Activated T-helper 2 cell treated with anti-CD3 and anti-CD28 coated beads, Interferon-gamma antibody, Interleukin-2, Interleukin-4, amounts not matched to agents 10 μg/mL and 5 μg/mL and 100 μg/mL, durations not matched to agents 14 hours and 24 hours and 36 hours (primary cell): ENCODE measurements at regions not wholly inside any gene's neighbourhood (a gene's known extent, or its start where the extent isn't known, plus 50 kb on each side); places are given as distances from the start of the nearest gene placed in this dataset.

Experiments
- DNase-seq: peaks from one replicate; pipeline ENCODE4 v3.0.0; 2021; ENCODE audit warnings: low spot score
- H3K27ac Mint-ChIP-seq: one replicate; pipeline ENCODE4 v1.8.0; 2021; ENCODE audit warnings: mixed read lengths
- H3K27me3 Mint-ChIP-seq: one replicate; pipeline ENCODE4 v1.8.0; 2021; ENCODE audit warnings: low read depth, mixed read lengths
- H3K36me3 Mint-ChIP-seq: one replicate; pipeline ENCODE4 v1.8.0; 2021; ENCODE audit warnings: low read depth, mixed read lengths
- H3K4me1 Mint-ChIP-seq: one replicate; pipeline ENCODE4 v1.8.0; 2021; ENCODE audit warnings: low read depth, mixed read lengths
- H3K4me3 Mint-ChIP-seq: one replicate; pipeline ENCODE4 v1.8.0; 2021; ENCODE audit warnings: low read depth, mild to moderate bottlenecking, moderate library complexity, mixed read lengths
- H3K9me3 Mint-ChIP-seq: one replicate; pipeline ENCODE4 v1.8.0; 2021; ENCODE audit warnings: mixed read lengths
- intact Hi-C: fragments of 100-400 bp; cut with micrococcal nuclease; formaldehyde crosslinking; loops from one replicate; pipeline ENCODE4 v1.15.1; 2023

- no peaks in the 10 kb centered on the region for H3K4me1 Mint-ChIP-seq
- intact Hi-C loops: no loop called here
- H3K9me3 Mint-ChIP-seq: peaks cover 11% of the 10 kb centered on the region
- no peak overlapping the region for H3K27ac Mint-ChIP-seq
- H3K27me3 Mint-ChIP-seq: no peaks in the 10 kb centered on the region
- H3K36me3 Mint-ChIP-seq: no peaks in the 10 kb centered on the region
- DNase-seq: no peak
- H3K4me3 Mint-ChIP-seq: no peak overlapping the region
These were observed 319.4 kb downstream of the HTR1B start for GRCh38 chr6:77143659-77144447.

- no peak for DNase-seq
- Mint-ChIP-seq H3K4me1 (no peaks in the 10 kb centered on the region), H3K4me3 (no peak overlapping the region), H3K36me3 (no peaks in the 10 kb centered on the region), H3K27me3 (no peaks in the 10 kb centered on the region), H3K27ac (no peak overlapping the region), H3K9me3 (peaks cover 8% of the 10 kb centered on the region)
- intact Hi-C loops: no loop called here
These were observed 327.2 kb downstream of the HTR1B start for GRCh38 chr6:77136086-77136485.

- H3K4me3 Mint-ChIP-seq: no peak overlapping the region
- H3K27ac Mint-ChIP-seq: no peak overlapping the region
- no peaks in the 10 kb centered on the region for H3K4me1 Mint-ChIP-seq
- H3K36me3 Mint-ChIP-seq: no peaks in the 10 kb centered on the region
- intact Hi-C loops: no loop called here
- H3K27me3 Mint-ChIP-seq: no peaks in the 10 kb centered on the region
- no peak for DNase-seq
- H3K9me3 Mint-ChIP-seq: peaks cover 16% of the 10 kb centered on the region
These were observed 330.3 kb downstream of the HTR1B start for GRCh38 chr6:77133031-77133430.

- intact Hi-C loops: no loop called here
These were observed 331.9 kb downstream of the HTR1B start for GRCh38 chr6:77131426-77131825.

GRCh38 chr6:77124604-77125003 lies 338.7 kb downstream of the HTR1B start:
- intact Hi-C loops: no loop called here
- no peaks in the 10 kb centered on the region for H3K27me3 Mint-ChIP-seq

More at GRCh38 chr6:77131426-77131825, 331.9 kb downstream of the HTR1B start:
- Mint-ChIP-seq H3K4me3 (no peak overlapping the region), H3K4me1 (no peaks in the 10 kb centered on the region), H3K36me3 (no peaks in the 10 kb centered on the region), H3K27ac (no peak overlapping the region), H3K27me3 (no peaks in the 10 kb centered on the region), H3K9me3 (peaks cover 29% of the 10 kb centered on the region)
- no peak for DNase-seq

GRCh38 chr6:77123527-77123926 lies 339.8 kb downstream of the HTR1B start:
- Mint-ChIP-seq H3K9me3 (peaks cover 31% of the 10 kb centered on the region), H3K27me3 (no peaks in the 10 kb centered on the region), H3K36me3 (no peaks in the 10 kb centered on the region), H3K4me1 (no peaks in the 10 kb centered on the region), H3K27ac (no peak overlapping the region), H3K4me3 (no peak overlapping the region)
- no peak for DNase-seq
- intact Hi-C loops: no loop called here

More at GRCh38 chr6:77124604-77125003, 338.7 kb downstream of the HTR1B start:
- H3K4me1 Mint-ChIP-seq: no peaks in the 10 kb centered on the region
- no peak for DNase-seq
- H3K27ac Mint-ChIP-seq: no peak overlapping the region
- no peaks in the 10 kb centered on the region for H3K36me3 Mint-ChIP-seq
- H3K9me3 Mint-ChIP-seq: peaks cover 30% of the 10 kb centered on the region
- no peak overlapping the region for H3K4me3 Mint-ChIP-seq

GRCh38 chr6:77106992-77107391 lies 356.3 kb downstream of the HTR1B start:
- H3K4me3 Mint-ChIP-seq: no peak overlapping the region
- no peaks in the 10 kb centered on the region for H3K4me1 Mint-ChIP-seq
- peaks cover 27% of the 10 kb centered on the region for H3K9me3 Mint-ChIP-seq
- H3K36me3 Mint-ChIP-seq: no peaks in the 10 kb centered on the region
- no peak for DNase-seq
- no peak overlapping the region for H3K27ac Mint-ChIP-seq
- no peaks in the 10 kb centered on the region for H3K27me3 Mint-ChIP-seq
- intact Hi-C loops: no loop called here

GRCh38 chr6:77105091-77105490 lies 358.2 kb downstream of the HTR1B start:
- Mint-ChIP-seq H3K9me3 (peaks cover 22% of the 10 kb centered on the region), H3K27me3 (no peaks in the 10 kb centered on the region), H3K27ac (no peak overlapping the region), H3K4me1 (no peaks in the 10 kb centered on the region), H3K4me3 (no peak overlapping the region), H3K36me3 (no peaks in the 10 kb centered on the region)
- intact Hi-C loops: no loop called here
- DNase-seq: no peak

GRCh38 chr6:77097940-77098339 lies 365.4 kb downstream of the HTR1B start:
- no peak overlapping the region for H3K27ac Mint-ChIP-seq
- no peaks in the 10 kb centered on the region for H3K36me3 Mint-ChIP-seq
- H3K4me1 Mint-ChIP-seq: no peaks in the 10 kb centered on the region
- H3K9me3 Mint-ChIP-seq: peaks cover 10% of the 10 kb centered on the region
- no peak for DNase-seq
- intact Hi-C loops: no loop called here
- H3K4me3 Mint-ChIP-seq: no peak overlapping the region
- H3K27me3 Mint-ChIP-seq: no peaks in the 10 kb centered on the region

- Mint-ChIP-seq H3K27ac (no peak overlapping the region), H3K9me3 (peaks cover 13% of the 10 kb centered on the region), H3K27me3 (no peaks in the 10 kb centered on the region), H3K4me3 (no peak overlapping the region), H3K4me1 (no peaks in the 10 kb centered on the region), H3K36me3 (no peaks in the 10 kb centered on the region)
- intact Hi-C loops: no loop called here
- DNase-seq: no peak
These were observed 367.2 kb downstream of the HTR1B start for GRCh38 chr6:77095936-77096627.

- no peaks in the 10 kb centered on the region for H3K4me1 Mint-ChIP-seq
- intact Hi-C loops: no loop called here
These were observed 368.5 kb downstream of the HTR1B start for GRCh38 chr6:77094821-77095220.

GRCh38 chr6:77092971-77093370 lies 370.3 kb downstream of the HTR1B start:
- H3K27ac Mint-ChIP-seq: no peak overlapping the region
- H3K27me3 Mint-ChIP-seq: no peaks in the 10 kb centered on the region
- no peaks in the 10 kb centered on the region for H3K4me1 Mint-ChIP-seq
- H3K4me3 Mint-ChIP-seq: no peak overlapping the region
- intact Hi-C loops: no loop called here
- no peaks in the 10 kb centered on the region for H3K36me3 Mint-ChIP-seq
- peaks cover 22% of the 10 kb centered on the region for H3K9me3 Mint-ChIP-seq
- DNase-seq: no peak

More at GRCh38 chr6:77094821-77095220, 368.5 kb downstream of the HTR1B start:
- no peak overlapping the region for H3K4me3 Mint-ChIP-seq
- H3K36me3 Mint-ChIP-seq: no peaks in the 10 kb centered on the region
- H3K27me3 Mint-ChIP-seq: no peaks in the 10 kb centered on the region
- no peak for DNase-seq
- peaks cover 14% of the 10 kb centered on the region for H3K9me3 Mint-ChIP-seq
- H3K27ac Mint-ChIP-seq: no peak overlapping the region

- no peaks in the 10 kb centered on the region for H3K4me1 Mint-ChIP-seq
- no peaks in the 10 kb centered on the region for H3K27me3 Mint-ChIP-seq
- DNase-seq: no peak
- no peaks in the 10 kb centered on the region for H3K36me3 Mint-ChIP-seq
- no peak overlapping the region for H3K27ac Mint-ChIP-seq
- no peak overlapping the region for H3K4me3 Mint-ChIP-seq
- intact Hi-C loops: no loop called here
- H3K9me3 Mint-ChIP-seq: peaks cover 22% of the 10 kb centered on the region
These were observed 373.5 kb downstream of the HTR1B start for GRCh38 chr6:77089776-77090175.
